ENCODE measurements at regions not wholly inside any gene's neighbourhood (a gene's known extent, or its start where the extent isn't known, plus 50 kb on each side); places are given as distances from the start of the nearest gene placed in this dataset.

GRCh38 chr15:98437752-98438151, 210.6 kb upstream of the IGF1R start:
- no peak for TF ChIP-seq CTCF (IDR thresholded peaks at IDR 0.05 in 2 of 3, conservative IDR thresholded peaks at IDR 0.05 in 1 of 3; ENCODE audit: borderline replicate concordance in 1 of 3, insufficient read depth in 1 of 3, low read depth in 2 of 3, low read length in 2 of 3)
- no peak for TF ChIP-seq ZNF274 (IDR thresholded peaks at IDR 0.05; ENCODE audit: low read depth, low read length)
- no peak for TF ChIP-seq MAX (IDR thresholded peaks at IDR 0.05)
- TF ChIP-seq EZH2phosphoT487 (IDR thresholded peaks at IDR 0.05; ENCODE audit: borderline replicate concordance) = no peak
- no peak for TF ChIP-seq POLR2A (IDR thresholded peaks at IDR 0.05; ENCODE audit: borderline replicate concordance, extremely low read depth, insufficient read depth, insufficient read length)
- TF ChIP-seq SP1 (IDR thresholded peaks at IDR 0.05; ENCODE audit: low read depth) = no peak
- no peak for TF ChIP-seq EZH2 (IDR thresholded peaks at IDR 0.05)
- TF ChIP-seq JUND (IDR thresholded peaks at IDR 0.05) = no peak
